SU-DHL-6 (cell line): ENCODE measurements at regions not wholly inside any gene's neighbourhood (a gene's known extent, or its start where the extent isn't known, plus 50 kb on each side); places are given as distances from the start of the nearest gene placed in this dataset.

Experiments used
- H2AFZ ChIP-seq: fragments of 200-600 bp; sonication (generic); 2 replicates; pipeline ENCODE4 v1.6.1; 2014; ENCODE audit warnings: low read depth, mild to moderate bottlenecking, moderate library complexity, mixed read lengths, antibody characterized with exemption, low read length; ENCODE audit not compliant: severe bottlenecking
- H3F3A ChIP-seq: fragments of 200-600 bp; shearing (Covaris generic); 2 replicates; pipeline ENCODE4 v1.6.0; 2016; ENCODE audit warnings: antibody characterized with exemption, mild to moderate bottlenecking; ENCODE audit not compliant: insufficient read depth
- H3K27ac ChIP-seq: fragments of 200-600 bp; sonication (generic); 2 replicates; pipeline ENCODE4 v1.5.1; 2016; ENCODE audit warnings: low read depth, mild to moderate bottlenecking, low read length, moderate library complexity, mixed read lengths
- H3K27me3 ChIP-seq: fragments of 200-600 bp; sonication (generic), shearing (Covaris generic); 2 replicates; pipeline ENCODE4 v1.6.0; 2014; ENCODE audit warnings: mild to moderate bottlenecking, low read length
- H3K36me3 ChIP-seq: fragments of 200-600 bp; sonication (generic); 2 replicates; pipeline ENCODE4 v1.6.1; 2014; ENCODE audit warnings: mild to moderate bottlenecking, low read length, mixed read lengths
- H3K4me2 ChIP-seq: fragments of 300-600, 200-600 bp; shearing (Covaris generic), sonication (generic); 2 replicates; pipeline ENCODE4 v1.6.0; 2014; ENCODE audit warnings: low read length, low read depth, mild to moderate bottlenecking; ENCODE audit not compliant: poor library complexity, severe bottlenecking
- H3K4me3 ChIP-seq: fragments of 200-600 bp; sonication (generic); 2 replicates; pipeline ENCODE4 v1.5.1; 2014; ENCODE audit warnings: antibody characterized with exemption, low read length, mild to moderate bottlenecking, mixed read lengths; ENCODE audit not compliant: insufficient read depth, poor library complexity, severe bottlenecking
- H3K79me2 ChIP-seq: fragments of 200-600 bp; sonication (generic); 2 replicates; pipeline ENCODE4 v1.6.1; 2014; ENCODE audit warnings: mild to moderate bottlenecking, low read length, moderate library complexity; ENCODE audit not compliant: insufficient read depth
- H3K9ac ChIP-seq: fragments of 200-600 bp; sonication (generic); 2 replicates; pipeline ENCODE4 v1.7.0; 2014; ENCODE audit warnings: mild to moderate bottlenecking, low read length
- H3K9me2 ChIP-seq: fragments of 200-600 bp; sonication (generic); replicated peaks from 2 replicates; pipeline ENCODE4 v1.6.1; 2014; ENCODE audit warnings: low read length; ENCODE audit not compliant: insufficient read depth
- H3K9me3 ChIP-seq: fragments of 200-600 bp; sonication (generic); 2 replicates; pipeline ENCODE4 v1.6.1; 2014; ENCODE audit warnings: low read length, mixed read lengths; ENCODE audit not compliant: insufficient read depth
- H4K20me1 ChIP-seq: fragments of 200-600 bp; sonication (generic); 2 replicates; pipeline ENCODE4 v1.6.1; 2014; ENCODE audit warnings: low read depth, mild to moderate bottlenecking, antibody characterized with exemption, low read length, moderate library complexity, mixed read lengths
- EZH2phosphoT487 ChIP-seq: fragments of 200-600 bp; sonication (generic), shearing (Covaris generic); conservative IDR thresholded peaks from 2 replicates; pipeline ENCODE4 v1.6.1; 2018; ENCODE audit warnings: mild to moderate bottlenecking, antibody characterized with exemption, low read length, moderate library complexity, mixed read lengths
- TF ChIP-seq, protein P1 (sequence below): fragments of 200-600 bp; sonication (generic); IDR thresholded peaks from one replicate; pipeline ENCODE4 v1.5.1; 2017; ENCODE audit warnings: antibody characterized with exemption, mild to moderate bottlenecking, low read length, moderate library complexity; ENCODE audit not compliant: insufficient read depth, poor library complexity, severe bottlenecking

DNA sequence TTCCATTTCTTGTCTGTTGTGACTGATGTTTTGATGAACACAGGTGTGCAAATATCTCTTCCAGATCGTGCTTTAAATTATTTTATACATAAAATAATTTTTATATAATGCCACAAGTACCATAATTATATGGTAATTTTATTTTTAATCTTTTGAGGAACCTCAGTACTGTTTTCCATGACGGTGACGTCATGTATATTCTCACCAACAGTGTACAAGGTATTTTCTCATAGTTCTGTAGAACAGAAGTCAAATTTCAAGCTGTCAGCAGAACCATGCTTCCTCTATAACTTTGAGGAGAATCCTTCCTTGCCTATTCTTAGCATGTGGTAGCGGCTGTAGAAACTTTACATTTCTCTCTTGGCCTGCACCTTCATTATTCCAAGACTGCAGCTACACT is 349.4 kb upstream of the GYPC start:
- TF ChIP-seq, protein P1, sequence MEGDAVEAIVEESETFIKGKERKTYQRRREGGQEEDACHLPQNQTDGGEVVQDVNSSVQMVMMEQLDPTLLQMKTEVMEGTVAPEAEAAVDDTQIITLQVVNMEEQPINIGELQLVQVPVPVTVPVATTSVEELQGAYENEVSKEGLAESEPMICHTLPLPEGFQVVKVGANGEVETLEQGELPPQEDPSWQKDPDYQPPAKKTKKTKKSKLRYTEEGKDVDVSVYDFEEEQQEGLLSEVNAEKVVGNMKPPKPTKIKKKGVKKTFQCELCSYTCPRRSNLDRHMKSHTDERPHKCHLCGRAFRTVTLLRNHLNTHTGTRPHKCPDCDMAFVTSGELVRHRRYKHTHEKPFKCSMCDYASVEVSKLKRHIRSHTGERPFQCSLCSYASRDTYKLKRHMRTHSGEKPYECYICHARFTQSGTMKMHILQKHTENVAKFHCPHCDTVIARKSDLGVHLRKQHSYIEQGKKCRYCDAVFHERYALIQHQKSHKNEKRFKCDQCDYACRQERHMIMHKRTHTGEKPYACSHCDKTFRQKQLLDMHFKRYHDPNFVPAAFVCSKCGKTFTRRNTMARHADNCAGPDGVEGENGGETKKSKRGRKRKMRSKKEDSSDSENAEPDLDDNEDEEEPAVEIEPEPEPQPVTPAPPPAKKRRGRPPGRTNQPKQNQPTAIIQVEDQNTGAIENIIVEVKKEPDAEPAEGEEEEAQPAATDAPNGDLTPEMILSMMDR: no peak
- no peaks in the 10 kb centered on the region for H3K27me3 ChIP-seq
- H3K79me2 ChIP-seq: no peaks in the 10 kb centered on the region
- no peak overlapping the region for H2AFZ ChIP-seq
- H3K9me3 ChIP-seq: no peaks in the 10 kb centered on the region
- H3K9me2 ChIP-seq: no peaks in the 10 kb centered on the region
- H3K27ac ChIP-seq: no peak overlapping the region
- no peak overlapping the region for H3K4me2 ChIP-seq
- no peaks in the 10 kb centered on the region for H3F3A ChIP-seq
- H3K36me3 ChIP-seq: no peaks in the 10 kb centered on the region
- no peak overlapping the region for H3K9ac ChIP-seq
- no peak overlapping the region for H3K4me3 ChIP-seq
- H4K20me1 ChIP-seq: no peaks in the 10 kb centered on the region

DNA sequence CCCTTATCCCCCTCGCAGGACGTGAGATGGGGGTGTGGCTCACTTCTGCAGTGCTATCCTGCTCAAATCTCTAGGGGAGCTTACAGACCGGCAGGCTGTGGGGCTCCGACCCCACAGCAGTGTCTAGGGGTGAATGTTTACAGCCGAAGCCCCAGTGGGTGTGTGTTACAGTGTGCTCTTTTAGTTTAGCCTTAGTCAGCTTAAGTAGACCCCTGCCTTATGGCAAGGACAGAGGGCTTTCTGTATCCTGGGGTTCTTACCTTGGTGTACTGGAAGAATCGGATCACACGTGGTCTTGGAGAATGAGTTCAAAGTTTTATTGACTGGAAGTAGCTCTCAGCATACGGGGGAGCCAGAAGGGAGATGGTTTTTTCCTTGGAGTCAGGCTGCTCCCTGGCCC is 348.2 kb upstream of the GYPC start:
- Histone ChIP-seq H3K4me3 (no peak overlapping the region), H2AFZ (no peak overlapping the region), H3K4me2 (no peak overlapping the region), H4K20me1 (no peaks in the 10 kb centered on the region), H3K9ac (no peak overlapping the region), H3K9me3 (no peaks in the 10 kb centered on the region), H3F3A (no peaks in the 10 kb centered on the region), H3K27ac (no peak overlapping the region), H3K36me3 (no peaks in the 10 kb centered on the region), H3K79me2 (no peaks in the 10 kb centered on the region), H3K27me3 (no peaks in the 10 kb centered on the region), H3K9me2 (no peaks in the 10 kb centered on the region)
- no peak for TF ChIP-seq EZH2phosphoT487
- TF ChIP-seq, protein P1: no peak

DNA sequence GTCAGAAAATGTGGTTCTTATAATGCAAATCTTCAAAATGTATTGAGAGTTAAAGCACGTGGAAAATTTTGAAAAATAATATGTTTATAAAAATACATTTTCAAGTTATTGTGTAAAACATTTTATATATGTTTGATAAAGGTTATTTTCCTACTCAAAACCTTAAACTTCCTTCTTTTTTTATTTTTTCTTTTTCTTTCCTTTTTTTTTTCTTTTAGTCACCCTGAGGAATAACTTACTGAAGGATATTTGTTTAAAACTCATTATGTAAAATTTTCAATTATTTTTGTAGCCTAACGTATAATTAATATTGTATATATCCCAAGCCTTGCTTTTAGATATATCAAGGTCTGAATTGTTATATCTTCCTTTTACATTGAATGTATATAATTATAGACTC is 346.8 kb upstream of the GYPC start:
- no peaks in the 10 kb centered on the region for H3F3A ChIP-seq
- H3K4me3 ChIP-seq: no peak overlapping the region
- TF ChIP-seq, protein P1: no peak
- no peak for TF ChIP-seq EZH2phosphoT487
- no peaks in the 10 kb centered on the region for H4K20me1 ChIP-seq
- no peak overlapping the region for H3K27ac ChIP-seq
- H3K9ac ChIP-seq: no peak overlapping the region
- H2AFZ ChIP-seq: no peak overlapping the region
- H3K27me3 ChIP-seq: no peaks in the 10 kb centered on the region
- H3K4me2 ChIP-seq: no peak overlapping the region
- no peaks in the 10 kb centered on the region for H3K79me2 ChIP-seq
- no peaks in the 10 kb centered on the region for H3K9me3 ChIP-seq
- no peaks in the 10 kb centered on the region for H3K36me3 ChIP-seq
- no peaks in the 10 kb centered on the region for H3K9me2 ChIP-seq

DNA sequence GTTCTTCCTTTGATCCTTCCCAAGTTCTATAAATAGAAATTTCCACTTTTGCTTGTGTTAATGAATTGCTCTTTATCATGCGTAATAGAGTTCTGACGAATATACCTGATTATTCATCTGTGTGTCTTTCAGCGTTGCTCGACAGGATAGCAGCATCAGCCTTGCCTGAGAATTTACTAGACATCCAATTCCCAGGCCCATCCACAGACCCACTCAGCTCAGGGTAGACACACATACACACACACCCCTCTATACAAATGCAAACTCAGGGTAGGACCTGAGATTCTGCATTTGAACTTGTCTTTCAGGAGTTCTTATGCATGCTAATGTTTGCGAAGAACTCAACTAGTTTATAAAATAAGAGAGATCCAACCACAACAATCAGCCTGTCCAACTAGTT is 343.4 kb upstream of the GYPC start:
- Histone ChIP-seq H3K9ac (no peak overlapping the region), H3K9me3 (no peaks in the 10 kb centered on the region), H3K36me3 (no peaks in the 10 kb centered on the region), H3K79me2 (no peaks in the 10 kb centered on the region), H2AFZ (no peak overlapping the region), H3K9me2 (no peaks in the 10 kb centered on the region), H3K4me3 (no peak overlapping the region), H3K27me3 (no peaks in the 10 kb centered on the region), H4K20me1 (no peaks in the 10 kb centered on the region), H3F3A (no peaks in the 10 kb centered on the region), H3K4me2 (no peak overlapping the region), H3K27ac (no peak overlapping the region)
- TF ChIP-seq, protein P1: no peak
- TF ChIP-seq EZH2phosphoT487: no peak
